ENCODE measurements at regions not wholly inside any gene's neighbourhood (a gene's known extent, or its start where the extent isn't known, plus 50 kb on each side); places are given as distances from the start of the nearest gene placed in this dataset.

DNA sequence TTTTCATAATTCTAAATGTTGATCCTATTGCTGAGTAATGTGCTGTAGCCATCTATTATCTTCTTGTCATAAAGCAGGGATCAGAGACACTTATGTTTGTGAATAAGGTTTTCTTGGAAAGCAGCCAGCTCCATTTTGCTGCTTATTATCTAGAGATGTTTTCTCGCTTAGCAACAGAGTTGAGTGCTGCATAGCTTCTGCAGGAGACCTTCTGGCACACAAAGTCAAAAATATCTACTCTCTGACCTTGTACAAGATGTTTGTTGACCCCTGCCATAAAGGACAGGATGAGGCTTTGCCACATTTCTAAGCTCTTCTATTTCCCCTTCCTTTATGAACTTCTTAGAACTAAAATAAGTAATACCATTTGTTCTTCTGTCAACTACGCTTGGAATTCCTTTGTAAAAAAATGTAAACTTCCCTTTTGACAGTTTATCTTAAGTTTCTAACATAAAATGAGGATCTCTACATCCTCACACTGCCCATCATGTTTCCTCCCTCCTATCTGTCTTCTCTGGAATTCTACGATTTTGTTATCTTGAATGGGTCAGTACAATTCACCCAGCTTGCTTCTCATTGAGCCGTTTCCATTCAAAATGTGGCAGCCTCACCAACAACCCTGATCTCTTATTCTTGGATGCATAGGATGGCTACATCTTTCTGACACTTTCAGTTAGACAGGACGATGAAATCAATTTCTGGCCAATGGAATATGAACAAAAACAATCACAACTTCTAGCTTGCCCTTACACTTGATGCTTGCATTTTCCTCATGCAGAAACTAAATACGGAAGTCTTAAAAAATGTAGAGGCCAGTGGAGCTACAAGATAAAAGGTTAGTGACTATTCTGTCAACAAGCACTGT, 1377.0 kb downstream of the SUCLG1 start:
- Mint-ChIP-seq H3K27me3 (no peaks in the 10 kb centered on the region), H3K36me3 (ENCODE audit: low read depth) (no peaks in the 10 kb centered on the region), H3K4me3 (no peak overlapping the region), H3K4me1 (ENCODE audit: low read depth) (no peaks in the 10 kb centered on the region), H3K9me3 (peaks cover 4% of the 10 kb centered on the region), H3K27ac (no peak overlapping the region)
- no peak for DNase-seq

GRCh38 chr2:83079007-83079406, 1380.1 kb downstream of the SUCLG1 start:
- H3K36me3 Mint-ChIP-seq (ENCODE audit: low read depth), result no peaks in the 10 kb centered on the region
- H3K27me3 Mint-ChIP-seq, result no peaks in the 10 kb centered on the region
- H3K9me3 Mint-ChIP-seq, result no peaks in the 10 kb centered on the region
- no peak for DNase-seq
- no peak overlapping the region for H3K27ac Mint-ChIP-seq
- no peaks in the 10 kb centered on the region for H3K4me1 Mint-ChIP-seq (ENCODE audit: low read depth)
- H3K4me3 Mint-ChIP-seq, result no peak overlapping the region

DNA sequence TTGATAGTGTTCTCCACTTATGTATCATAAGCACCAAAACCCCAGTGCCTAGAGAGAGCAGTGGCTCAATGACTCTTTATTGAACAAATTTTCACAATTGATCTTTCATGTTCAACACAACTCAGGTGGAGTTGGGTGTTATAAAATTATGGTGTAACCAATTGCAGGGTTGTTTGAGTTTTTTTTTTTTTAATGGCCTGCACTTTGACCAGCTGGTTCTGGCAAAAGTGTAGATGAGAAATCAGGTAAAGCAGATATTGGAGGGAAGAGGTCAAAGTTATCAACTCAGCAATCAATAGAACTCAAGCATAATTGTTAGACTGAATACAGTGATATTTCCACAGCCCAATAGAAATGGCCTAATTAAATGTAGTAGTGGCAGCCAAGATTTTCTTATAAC, 1386.3 kb downstream of the SUCLG1 start:
- no peak for DNase-seq
- Mint-ChIP-seq H3K4me1 (ENCODE audit: low read depth) (no peaks in the 10 kb centered on the region), H3K9me3 (peaks cover 2% of the 10 kb centered on the region), H3K27ac (no peak overlapping the region), H3K27me3 (no peaks in the 10 kb centered on the region), H3K36me3 (ENCODE audit: low read depth) (no peaks in the 10 kb centered on the region), H3K4me3 (no peak overlapping the region)

DNA sequence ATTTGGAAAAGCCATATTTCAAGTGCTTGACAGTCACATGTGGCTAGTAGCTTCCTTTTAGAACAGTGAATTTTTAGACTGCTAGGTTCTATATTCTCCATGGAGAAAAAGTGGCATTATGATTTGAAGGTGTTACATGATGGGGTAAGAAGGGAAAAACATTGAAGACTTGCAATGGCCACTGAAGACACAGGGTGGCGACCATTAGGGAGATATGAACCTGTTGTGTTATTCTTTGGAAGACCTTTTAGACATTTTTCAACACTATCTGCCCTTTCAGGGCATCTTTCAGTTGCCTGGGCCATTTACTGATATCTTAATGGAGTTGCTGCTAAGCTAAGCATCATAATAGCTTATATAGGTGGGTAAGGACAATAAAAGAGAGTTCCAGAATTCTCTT, 1387.2 kb downstream of the SUCLG1 start:
- Mint-ChIP-seq H3K36me3 (ENCODE audit: low read depth) (no peaks in the 10 kb centered on the region), H3K9me3 (peaks cover 2% of the 10 kb centered on the region), H3K27ac (no peak overlapping the region), H3K4me3 (no peak overlapping the region), H3K4me1 (ENCODE audit: low read depth) (no peaks in the 10 kb centered on the region), H3K27me3 (no peaks in the 10 kb centered on the region)
- no peak for DNase-seq

GRCh38 chr2:83071352-83071751, 1387.7 kb downstream of the SUCLG1 start:
- Mint-ChIP-seq H3K4me1 (ENCODE audit: low read depth) (no peaks in the 10 kb centered on the region), H3K27ac (no peak overlapping the region), H3K27me3 (no peaks in the 10 kb centered on the region), H3K36me3 (ENCODE audit: low read depth) (no peaks in the 10 kb centered on the region), H3K9me3 (peaks cover 2% of the 10 kb centered on the region), H3K4me3 (no peak overlapping the region)
- DNase-seq, result no peak

DNA sequence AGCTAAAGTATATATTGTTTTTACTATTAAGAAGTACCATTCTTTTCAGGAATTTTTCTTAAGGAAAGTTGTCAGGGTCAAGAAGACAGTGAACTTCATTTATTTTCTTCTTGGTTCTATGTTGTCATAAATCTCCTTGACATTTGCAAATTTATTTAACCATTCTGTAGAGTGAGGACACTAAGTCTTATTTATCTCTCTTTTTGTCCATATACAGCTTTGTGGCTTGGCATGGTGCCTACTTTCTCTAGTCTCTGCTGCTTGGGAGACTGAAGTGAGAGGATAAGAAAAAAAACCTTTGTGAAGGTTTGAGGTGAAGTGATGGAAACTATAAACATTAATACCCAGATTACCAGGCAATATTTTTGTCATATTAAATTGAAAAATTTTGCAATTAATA, 1389.4 kb downstream of the SUCLG1 start:
- no peaks in the 10 kb centered on the region for H3K4me1 Mint-ChIP-seq (ENCODE audit: low read depth)
- no peak overlapping the region for H3K27ac Mint-ChIP-seq
- no peaks in the 10 kb centered on the region for H3K36me3 Mint-ChIP-seq (ENCODE audit: low read depth)
- DNase-seq, result no peak
- no peaks in the 10 kb centered on the region for H3K27me3 Mint-ChIP-seq
- H3K9me3 Mint-ChIP-seq, result peaks cover 2% of the 10 kb centered on the region
- H3K4me3 Mint-ChIP-seq, result no peak overlapping the region

GRCh38 chr2:83068714-83069113, 1390.4 kb downstream of the SUCLG1 start:
- H3K36me3 Mint-ChIP-seq (ENCODE audit: low read depth), result no peaks in the 10 kb centered on the region
- DNase-seq, result no peak

DNA sequence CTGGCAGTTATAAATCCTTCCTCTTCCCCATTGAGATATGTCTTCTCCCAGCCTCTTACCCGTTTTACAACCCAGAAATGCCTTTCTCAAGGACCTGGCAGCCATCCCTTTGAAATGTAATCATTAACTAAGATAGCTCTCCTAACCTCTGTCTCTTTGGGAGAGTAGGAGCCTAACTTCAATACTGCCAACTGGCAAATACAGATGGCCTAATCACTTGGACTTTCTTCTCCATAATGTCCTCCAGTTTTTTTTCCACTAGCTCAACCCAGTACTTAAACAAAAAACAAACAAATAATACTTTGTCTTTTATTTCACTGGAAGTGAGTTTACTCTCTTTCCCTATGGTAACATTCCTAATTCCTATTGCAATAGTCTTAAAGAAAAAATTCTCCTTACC, 1391.1 kb downstream of the SUCLG1 start:
- Mint-ChIP-seq H3K27me3 (no peaks in the 10 kb centered on the region), H3K36me3 (ENCODE audit: low read depth) (no peaks in the 10 kb centered on the region), H3K9me3 (peaks cover 4% of the 10 kb centered on the region), H3K4me1 (ENCODE audit: low read depth) (no peaks in the 10 kb centered on the region), H3K27ac (no peak overlapping the region), H3K4me3 (no peak overlapping the region)
- DNase-seq, result no peak

More at GRCh38 chr2:83068714-83069113, 1390.4 kb downstream of the SUCLG1 start:
- Mint-ChIP-seq H3K27me3 (no peaks in the 10 kb centered on the region), H3K27ac (no peak overlapping the region), H3K4me1 (ENCODE audit: low read depth) (no peaks in the 10 kb centered on the region), H3K9me3 (peaks cover 2% of the 10 kb centered on the region), H3K4me3 (no peak overlapping the region)

DNA sequence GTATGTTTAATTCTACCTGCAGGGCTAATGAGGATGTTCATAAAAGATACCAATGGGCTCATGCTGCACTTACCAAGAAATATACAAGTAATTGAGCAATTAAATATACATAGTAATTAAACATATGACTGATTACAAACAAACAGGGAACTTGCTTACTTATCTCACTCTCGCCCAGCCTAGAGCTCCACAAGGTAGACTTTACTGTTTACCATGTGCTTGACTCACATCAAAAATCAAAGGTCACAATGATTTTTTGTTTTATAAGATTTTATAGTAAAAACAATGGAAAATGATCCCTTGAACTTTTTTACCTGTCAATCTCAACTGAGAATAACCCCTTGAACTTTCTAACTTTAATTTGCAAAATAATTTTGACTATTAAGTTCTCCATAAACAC, 1395.1 kb downstream of the SUCLG1 start:
- no peak for DNase-seq
- H3K36me3 Mint-ChIP-seq (ENCODE audit: low read depth), result no peaks in the 10 kb centered on the region
- H3K4me3 Mint-ChIP-seq, result no peak overlapping the region
- no peaks in the 10 kb centered on the region for H3K27me3 Mint-ChIP-seq
- H3K9me3 Mint-ChIP-seq, result peaks cover 5% of the 10 kb centered on the region
- no peaks in the 10 kb centered on the region for H3K4me1 Mint-ChIP-seq (ENCODE audit: low read depth)
- H3K27ac Mint-ChIP-seq, result no peak overlapping the region

DNA sequence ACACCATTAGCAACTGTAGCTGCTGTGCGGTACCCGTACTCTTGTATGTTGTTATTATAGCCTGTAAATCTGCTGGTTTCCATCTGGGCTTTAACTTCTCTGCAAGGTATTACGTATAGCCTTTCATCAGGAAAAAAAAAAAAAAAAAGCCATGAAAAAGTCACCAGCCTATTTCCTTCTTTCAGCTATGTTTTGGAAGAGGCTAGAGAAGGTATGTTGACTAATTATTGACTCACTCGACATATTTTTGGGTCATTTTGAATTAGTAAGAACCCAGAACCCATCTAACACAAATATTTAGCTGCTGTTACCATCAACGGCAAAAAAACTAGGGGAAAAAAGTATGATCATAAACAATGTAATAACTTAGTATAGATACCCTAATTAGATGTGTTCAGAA, 1395.6 kb downstream of the SUCLG1 start:
- Mint-ChIP-seq H3K36me3 (ENCODE audit: low read depth) (no peaks in the 10 kb centered on the region), H3K9me3 (peaks cover 8% of the 10 kb centered on the region), H3K27me3 (no peaks in the 10 kb centered on the region), H3K4me1 (ENCODE audit: low read depth) (no peaks in the 10 kb centered on the region), H3K4me3 (no peak overlapping the region), H3K27ac (no peak overlapping the region)
- DNase-seq, result no peak

DNA sequence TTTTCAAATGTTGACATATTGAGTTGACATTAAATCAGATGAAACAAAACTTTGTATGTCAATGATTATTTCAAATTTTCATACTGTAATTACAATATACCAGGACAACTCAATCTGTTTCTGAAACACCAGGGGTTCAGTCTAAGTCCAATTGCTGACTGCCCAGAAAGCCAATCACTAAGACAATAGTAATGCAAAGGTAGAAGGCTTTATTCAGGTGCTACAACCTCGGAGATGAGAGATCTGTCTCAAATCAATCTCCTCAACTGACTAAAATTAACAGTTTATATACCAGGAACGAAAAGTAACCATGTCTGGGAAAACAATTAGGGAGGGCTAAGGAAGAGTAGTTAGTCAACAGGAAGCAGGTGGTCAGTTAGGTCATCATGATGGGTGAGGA, 1400.4 kb downstream of the SUCLG1 start:
- Mint-ChIP-seq H3K27me3 (no peaks in the 10 kb centered on the region), H3K4me3 (no peak overlapping the region), H3K9me3 (peaks cover 12% of the 10 kb centered on the region), H3K4me1 (ENCODE audit: low read depth) (no peaks in the 10 kb centered on the region), H3K36me3 (ENCODE audit: low read depth) (no peaks in the 10 kb centered on the region), H3K27ac (no peak overlapping the region)
- no peak for DNase-seq

DNA sequence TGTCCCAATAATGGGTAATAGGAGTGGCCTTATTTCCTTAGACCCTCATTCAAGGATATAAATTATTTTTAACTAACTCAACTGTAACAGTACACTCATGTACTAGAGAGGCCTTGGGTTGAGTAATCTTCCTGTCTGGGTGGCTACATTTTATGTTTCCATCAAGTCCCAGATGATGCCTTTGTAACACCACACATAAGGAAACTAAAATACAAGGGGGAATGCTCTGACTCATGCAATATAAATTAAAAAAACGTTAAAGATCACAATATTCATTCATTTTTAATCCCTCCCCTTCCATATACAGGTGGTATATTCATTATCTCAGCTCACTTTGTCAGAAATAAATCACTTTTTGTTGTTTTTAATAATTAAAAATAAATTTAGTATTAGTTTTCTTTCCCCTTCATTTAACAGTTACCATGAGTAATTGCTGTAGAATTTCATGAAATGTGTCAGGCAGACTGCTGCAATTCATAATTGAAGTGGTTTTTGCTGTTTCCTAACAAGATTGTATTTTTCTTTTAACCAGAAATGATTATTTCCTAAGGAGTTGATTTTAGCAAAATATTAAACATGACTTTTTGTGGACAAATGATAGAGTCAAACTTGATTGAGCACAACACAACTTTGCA, 1403.6 kb downstream of the SUCLG1 start:
- H3K9me3 Mint-ChIP-seq, result peaks cover 12% of the 10 kb centered on the region
- no peak overlapping the region for H3K27ac Mint-ChIP-seq
- no peak for DNase-seq
- no peaks in the 10 kb centered on the region for H3K4me1 Mint-ChIP-seq (ENCODE audit: low read depth)
- no peak overlapping the region for H3K4me3 Mint-ChIP-seq
- H3K36me3 Mint-ChIP-seq (ENCODE audit: low read depth), result no peaks in the 10 kb centered on the region
- H3K27me3 Mint-ChIP-seq, result no peaks in the 10 kb centered on the region

GRCh38 chr2:83054751-83055150, 1404.3 kb downstream of the SUCLG1 start:
- no peak for DNase-seq
- Mint-ChIP-seq H3K36me3 (ENCODE audit: low read depth) (no peaks in the 10 kb centered on the region), H3K27me3 (no peaks in the 10 kb centered on the region), H3K27ac (no peak overlapping the region), H3K9me3 (peaks cover 12% of the 10 kb centered on the region), H3K4me3 (no peak overlapping the region), H3K4me1 (ENCODE audit: low read depth) (no peaks in the 10 kb centered on the region)

GRCh38 chr2:83051538-83052170, 1407.4 kb downstream of the SUCLG1 start:
- no peaks in the 10 kb centered on the region for H3K36me3 Mint-ChIP-seq (ENCODE audit: low read depth)
- H3K9me3 Mint-ChIP-seq, result peaks cover 5% of the 10 kb centered on the region
- H3K27me3 Mint-ChIP-seq, result no peaks in the 10 kb centered on the region
- H3K4me1 Mint-ChIP-seq (ENCODE audit: low read depth), result no peaks in the 10 kb centered on the region
- no peak overlapping the region for H3K4me3 Mint-ChIP-seq
- H3K27ac Mint-ChIP-seq, result no peak overlapping the region
- no peak for DNase-seq

GRCh38 chr2:83042053-83042452, 1417.0 kb downstream of the SUCLG1 start:
- Mint-ChIP-seq H3K36me3 (ENCODE audit: low read depth) (no peaks in the 10 kb centered on the region), H3K4me3 (no peak overlapping the region), H3K9me3 (peaks cover 10% of the 10 kb centered on the region), H3K27ac (no peak overlapping the region), H3K4me1 (ENCODE audit: low read depth) (no peaks in the 10 kb centered on the region), H3K27me3 (no peaks in the 10 kb centered on the region)
- DNase-seq, result no peak
